NCI-H524 (cell line): ENCODE measurements at regions not wholly inside any gene's neighbourhood (a gene's known extent, or its start where the extent isn't known, plus 50 kb on each side); places are given as distances from the start of the nearest gene placed in this dataset.
A peak's percentile ranks its signal among the peaks of the same experiment; 100 is the strongest.
"Not testable (repeated sequence)": the region's sequence is repeated elsewhere in the genome, so short reads cannot be mapped to it uniquely, and the experiment has no call there.

Experiments used
- DNase-seq, 2 experiments: peaks; one replicate each; lab custom pipeline; 2025; lab: John Stamatoyannopoulos, UW

DNA sequence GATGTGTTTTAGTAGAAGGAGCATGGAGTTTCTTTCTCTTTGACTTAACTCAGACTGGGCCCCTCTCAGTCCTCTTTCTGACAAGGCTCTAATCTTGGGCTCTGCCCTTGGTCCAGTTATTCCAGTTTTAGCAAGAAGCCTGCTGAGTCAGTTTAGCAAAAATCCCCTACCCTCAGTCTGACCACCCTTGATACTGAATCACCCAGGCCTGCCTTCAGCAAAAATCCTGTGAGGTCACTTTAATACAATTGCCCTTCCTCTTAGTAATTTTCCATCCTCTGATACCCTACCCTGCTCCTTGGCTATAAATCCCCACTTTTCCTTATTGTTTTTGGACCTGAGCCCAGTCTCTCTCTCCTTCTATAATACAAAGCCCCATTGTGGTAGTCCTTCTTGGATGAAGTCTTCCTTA is 326.7 kb upstream of the NOX3 start:
- peak in 1 of 2 experiments; percentile 60 for DNase-seq

DNA sequence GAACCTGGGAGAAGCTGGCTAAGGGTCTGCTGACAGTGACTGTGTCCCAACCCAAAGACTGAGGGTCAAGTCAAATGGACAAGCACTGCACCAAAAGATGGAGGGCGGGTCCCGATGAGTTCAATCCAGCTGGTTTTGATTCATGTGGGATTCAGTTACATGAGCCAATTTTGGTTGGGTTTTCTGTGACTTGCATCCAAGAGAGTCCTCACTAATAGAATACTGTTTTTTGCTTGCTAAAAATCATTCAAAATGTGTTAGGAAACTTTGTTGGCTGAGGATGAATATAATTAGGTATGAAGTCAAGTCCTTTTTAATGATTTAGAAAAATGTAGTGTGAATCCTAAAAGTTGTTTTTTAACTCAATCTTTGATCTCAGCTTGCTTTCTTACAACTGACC is 323.8 kb upstream of the NOX3 start:
- DNase-seq = no peak

DNA sequence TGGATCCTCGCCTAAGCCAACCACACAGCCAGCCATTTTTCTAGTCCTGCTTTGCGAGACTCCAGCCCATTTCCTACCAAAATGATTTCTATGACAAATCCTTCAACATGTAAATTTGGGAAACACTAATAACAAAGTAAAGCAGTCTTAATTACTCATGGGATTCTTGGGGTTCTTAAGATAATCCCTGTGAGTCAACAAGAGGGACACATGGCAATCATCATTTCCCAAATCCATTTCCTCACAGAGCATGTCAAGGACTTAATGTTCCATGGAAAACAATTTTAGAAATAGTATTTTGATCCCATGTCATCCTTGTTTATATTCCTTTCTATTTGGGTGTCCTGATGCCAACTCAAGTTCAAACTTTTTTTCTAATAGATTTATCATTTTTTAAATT is 322.7 kb upstream of the NOX3 start:
- no peak for DNase-seq

DNA sequence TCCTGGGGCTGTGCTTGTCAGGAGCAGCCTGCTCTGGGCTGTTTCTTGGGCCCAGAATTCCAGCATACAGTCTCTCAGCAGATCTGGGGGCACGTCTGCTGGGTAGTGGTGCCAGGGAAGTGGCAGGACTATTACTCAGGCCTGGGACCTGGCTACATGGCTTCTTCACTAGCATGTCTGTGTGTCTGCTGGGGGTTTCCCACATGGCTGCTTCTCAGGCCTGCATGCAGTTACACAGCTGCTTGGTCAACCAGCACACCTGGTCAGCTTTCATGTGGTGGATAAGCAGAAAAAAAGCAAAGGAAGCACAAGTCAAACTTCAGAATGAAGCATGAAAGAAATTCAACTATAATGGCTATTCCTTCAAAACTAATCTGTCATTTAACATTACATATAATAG is 316.2 kb upstream of the NOX3 start:
- no peak for DNase-seq

DNA sequence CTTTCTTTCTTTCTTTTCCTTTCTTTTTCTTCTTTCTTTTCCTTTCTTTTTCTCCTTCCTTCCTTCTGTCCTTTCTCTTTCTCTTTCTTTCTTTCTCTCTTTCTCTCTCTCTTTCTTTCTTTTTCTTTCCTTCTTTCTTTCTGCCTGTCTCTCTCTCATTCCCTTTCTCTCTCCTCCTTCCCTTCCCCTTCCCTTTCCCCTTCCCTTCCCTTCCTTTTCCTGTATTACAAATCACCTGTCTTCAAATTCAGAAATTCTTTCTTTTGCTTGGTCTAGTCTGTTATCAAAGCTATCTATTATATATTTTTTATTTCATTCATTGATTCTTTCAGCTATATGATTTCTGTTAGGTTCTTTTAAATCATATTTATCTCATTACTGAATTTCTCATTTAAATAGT is 315.2 kb upstream of the NOX3 start:
- DNase-seq = no peak

DNA sequence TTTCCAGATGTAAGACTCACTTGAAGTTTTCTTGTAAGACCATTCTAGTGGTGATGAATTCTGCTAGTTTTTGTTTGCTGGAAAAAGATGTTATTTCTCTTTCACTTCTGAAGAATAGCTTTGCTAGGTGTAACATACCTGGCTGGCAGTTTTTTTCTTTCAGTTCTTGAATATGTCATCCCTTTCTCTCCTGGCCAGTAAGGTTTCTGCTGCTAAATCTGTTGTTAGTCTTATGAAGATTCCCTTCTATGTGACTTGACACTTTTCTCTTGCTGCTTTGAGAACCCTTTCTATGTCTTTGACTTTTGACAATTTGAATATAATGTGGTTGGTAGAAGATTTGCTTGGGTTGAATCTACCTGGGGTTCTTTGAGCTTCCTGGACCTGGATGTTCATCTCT is 314.7 kb upstream of the NOX3 start:
- DNase-seq = no peak

DNA sequence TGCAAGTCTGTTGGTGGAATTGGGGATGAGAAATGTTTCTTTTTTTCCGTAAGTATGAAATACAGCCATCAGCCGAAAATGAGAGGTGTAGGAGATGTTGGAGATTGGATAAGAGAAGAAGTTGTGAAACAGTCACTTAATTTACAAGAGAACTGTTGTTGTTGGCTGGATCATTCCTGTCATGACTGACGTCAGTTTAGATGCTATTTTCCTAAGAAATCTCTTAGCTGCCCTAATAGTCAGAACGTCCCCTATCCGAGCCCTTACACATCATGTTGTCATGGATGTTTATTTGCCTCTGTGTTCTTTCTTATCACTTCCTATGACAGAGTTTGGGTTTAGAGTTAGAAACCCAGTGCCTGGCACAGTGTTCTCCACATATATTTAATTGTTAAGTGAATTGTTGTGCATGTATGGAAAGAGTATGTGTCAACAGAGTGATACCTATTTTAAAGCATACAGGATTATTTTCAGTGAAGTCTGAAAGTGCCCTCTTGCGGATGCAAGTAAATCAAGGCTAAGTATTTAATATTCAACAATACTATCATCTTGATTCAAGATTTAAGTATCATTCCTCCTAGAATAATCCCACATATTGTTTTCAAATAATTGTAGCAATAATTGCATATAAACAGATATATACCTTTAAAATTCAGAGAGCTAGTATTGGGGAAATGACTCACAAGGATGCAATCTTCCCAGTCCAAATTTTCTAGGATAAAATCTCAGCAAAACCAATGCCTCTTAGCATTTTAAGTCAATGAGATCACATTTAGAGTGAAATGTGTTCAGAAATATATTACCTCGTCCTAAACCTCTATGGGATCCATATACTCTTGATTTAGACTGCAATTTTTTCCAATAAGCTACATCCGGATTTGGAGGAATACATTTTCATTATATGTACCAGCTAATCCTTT is 309.9 kb upstream of the NOX3 start:
- DNase-seq = no peak

DNA sequence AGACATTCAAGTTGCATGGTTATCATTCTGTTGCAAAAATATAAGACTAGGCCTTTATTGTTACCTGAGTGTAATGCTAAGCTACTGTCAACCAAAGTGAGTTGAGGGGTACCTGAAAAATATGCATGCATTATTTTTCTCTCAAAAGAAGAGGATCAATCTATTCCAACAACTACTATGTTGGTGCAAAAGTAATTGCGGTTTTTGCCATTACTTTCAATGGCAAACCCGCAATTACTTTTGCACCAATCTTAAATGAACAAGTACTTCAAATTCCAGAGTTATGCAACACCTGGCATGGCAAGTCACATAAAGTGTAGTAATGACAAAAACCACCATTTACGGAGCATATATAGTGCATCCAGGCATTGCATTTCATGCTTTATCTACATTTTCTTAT is 307.0 kb upstream of the NOX3 start:
- no peak for DNase-seq

DNA sequence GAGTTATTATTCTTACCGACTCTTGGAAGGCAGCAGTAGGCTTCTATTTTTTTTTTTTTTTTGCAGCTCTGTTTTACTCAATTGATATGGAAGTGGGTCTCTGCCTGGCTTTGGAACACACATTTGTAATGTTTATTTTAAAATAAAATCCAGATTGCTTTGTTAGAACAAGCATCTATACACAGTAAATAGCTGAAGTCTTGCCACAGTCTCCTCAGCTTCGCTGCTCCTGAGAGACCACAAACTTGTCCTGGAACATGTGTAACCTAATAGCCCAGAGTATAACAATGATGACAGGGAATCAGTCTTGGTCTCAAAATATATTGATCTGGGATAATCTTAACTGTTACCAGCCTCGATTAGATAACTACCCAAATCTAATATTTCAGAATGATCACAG is 299.8 kb upstream of the NOX3 start:
- DNase-seq = no peak

DNA sequence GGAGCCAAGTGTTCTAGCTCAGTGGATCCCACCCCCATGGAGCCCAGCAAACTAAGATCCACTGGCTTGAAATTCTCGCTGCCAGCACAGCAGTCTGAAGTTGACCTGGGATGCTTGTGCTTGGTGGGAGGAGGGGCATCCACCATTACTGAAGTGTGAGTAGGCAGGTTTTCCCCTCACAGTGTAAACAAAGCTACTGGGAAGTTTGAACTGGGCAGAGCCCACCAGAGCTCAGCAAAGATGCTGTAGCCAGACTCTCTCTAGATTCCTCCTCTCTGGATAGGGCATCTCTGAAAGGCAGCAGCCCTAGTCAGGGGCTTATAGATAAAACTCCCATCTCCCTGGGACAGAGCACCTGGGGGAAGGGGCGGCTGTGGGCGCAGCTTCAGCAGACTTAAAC is 293.1 kb upstream of the NOX3 start:
- not testable (repeated sequence) for DNase-seq

DNA sequence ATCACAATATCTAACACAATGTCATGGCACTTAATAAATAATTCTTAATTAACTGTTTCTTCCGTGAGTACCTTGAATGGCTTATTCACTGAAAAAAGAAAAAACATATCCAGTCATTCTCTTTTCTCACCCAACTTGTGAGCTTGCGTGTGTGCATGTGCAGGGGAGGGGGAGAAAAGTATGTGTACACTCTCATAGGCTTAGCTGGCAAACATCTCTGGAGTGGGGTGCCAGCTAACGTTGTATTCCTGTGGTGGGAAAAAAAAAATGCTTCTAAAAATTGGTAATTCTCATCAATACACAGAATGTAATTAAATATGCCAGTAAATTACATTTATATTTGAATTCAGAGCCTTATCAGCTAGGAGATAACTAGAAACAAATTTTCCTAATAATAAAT is 291.9 kb upstream of the NOX3 start:
- DNase-seq = no peak

DNA sequence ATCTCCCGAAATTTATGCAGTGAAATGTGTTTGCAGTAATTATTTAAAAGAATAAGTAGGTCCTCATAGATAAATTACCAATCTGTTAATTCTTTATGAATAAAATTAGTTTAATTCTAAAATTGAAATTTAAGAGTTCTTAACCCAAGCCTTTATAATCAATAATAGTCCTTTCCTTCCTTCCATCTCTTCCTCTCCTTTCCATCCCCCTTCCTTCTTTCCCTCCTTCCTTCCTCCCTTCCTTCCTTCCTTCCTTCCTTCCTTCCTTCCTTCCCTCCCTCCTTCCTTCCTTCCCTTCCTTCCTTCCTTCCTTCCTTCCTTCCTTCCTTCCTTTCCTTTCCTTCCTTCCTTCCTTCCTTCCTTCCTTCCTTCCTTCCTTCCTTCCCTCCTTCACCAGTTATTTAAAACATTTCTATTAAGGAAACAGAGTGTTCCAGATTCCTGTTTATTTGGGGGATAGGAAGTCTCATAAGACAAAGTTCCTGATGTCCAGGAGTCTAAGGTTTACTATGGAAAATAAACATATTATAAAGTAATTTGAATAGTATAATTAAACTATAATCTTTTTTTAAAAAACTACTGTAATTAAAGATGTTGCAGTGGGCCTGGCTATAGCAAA is 285.3 kb upstream of the NOX3 start:
- DNase-seq = no peak

DNA sequence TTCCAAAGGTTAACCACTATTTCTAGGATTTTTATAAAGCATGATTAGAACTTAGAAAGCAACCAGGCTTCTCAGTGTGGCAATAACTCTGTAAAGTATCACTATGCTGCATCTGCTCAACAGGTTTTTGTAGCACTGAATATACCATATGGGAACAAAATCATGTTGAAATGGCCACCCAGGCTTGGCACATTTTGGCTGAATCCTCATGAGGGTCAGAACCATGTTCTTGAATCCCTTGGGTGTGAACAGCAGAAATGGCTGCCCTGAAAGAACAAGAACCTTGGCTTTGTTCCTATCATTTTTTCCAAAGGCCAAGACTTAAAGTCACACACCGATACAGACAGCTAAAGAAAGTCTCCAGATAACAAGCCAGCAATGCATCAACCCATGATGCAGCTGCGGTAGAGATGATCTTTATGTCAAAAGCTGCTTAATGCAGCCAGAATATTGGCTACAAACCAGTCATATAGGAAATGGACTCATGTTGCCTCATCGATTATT is 283.0 kb upstream of the NOX3 start:
- DNase-seq = no peak

DNA sequence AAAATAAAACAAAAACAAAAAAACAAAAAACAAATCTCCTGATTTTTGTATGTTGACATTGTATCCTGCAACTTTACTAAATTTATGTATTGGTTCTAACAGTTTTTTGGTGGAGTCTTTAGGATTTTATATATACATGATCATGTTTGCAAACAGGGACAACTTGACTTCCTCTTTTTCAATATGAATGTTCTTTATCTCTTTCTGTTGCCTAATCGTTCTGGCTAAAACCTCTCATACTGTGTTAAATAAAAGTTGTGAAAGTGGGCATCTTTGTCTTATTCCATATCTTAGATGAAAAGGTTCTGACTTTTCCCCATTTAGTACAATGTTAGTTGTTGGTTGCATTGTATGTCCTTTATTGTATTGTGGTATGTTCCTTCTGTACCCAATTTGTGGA is 261.7 kb upstream of the NOX3 start:
- DNase-seq = no peak

DNA sequence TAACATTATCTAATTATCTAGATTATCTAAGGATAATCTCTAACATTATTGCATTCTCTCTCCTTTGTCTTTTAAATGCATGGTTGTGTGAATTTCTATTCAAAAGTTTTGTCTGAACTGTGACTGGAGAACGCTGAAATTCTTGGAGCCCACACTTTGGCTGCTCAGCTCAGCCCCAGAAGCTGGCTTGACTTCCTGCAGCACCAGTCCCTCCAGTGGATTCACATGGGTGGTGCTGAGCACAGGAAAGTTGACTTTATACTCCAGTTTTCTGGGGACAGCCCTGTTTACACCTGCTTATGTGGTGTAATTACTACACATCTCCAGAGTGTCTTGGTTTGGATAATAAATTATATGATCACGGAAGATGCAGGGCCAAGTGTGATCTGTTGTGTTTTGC is 255.1 kb upstream of the NOX3 start:
- no peak for DNase-seq

DNA sequence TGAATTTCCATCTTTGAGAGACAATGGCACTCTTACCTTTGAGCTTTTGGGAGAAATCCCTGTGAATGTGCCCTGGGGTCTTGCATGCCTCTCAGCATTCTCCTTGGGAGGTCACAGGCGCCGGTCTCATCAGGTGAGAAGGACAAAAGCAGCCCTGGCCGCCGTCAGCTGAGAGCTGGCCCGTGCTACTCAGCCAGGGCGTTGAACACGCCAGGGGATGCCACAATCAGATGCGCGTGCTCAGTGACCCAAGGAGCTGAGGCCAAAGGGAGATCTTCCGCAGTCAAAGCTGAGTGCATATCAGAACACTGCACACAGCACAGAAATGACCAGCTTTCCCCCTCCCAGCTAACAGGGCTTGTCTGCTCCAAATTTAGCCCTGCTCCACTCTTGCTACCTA is 253.6 kb upstream of the NOX3 start:
- DNase-seq = no peak

DNA sequence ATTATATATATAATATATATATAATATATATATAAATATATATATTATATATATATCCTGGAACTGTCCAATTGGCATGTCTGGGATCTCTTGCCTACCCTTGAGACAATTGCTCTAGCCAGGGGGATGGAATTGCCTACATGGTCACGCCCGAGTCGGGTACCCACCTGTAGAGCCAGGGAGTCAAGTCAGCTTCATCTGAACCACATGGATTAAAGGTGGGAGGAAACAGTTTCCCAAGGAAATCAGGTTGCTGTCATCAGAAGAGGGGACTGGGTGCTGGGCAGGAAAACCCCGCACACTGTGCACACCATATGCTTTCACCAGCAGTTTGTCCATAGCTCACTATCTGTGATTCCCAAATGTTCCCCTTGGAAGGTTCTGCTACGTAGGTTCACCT is 252.5 kb upstream of the NOX3 start:
- no peak for DNase-seq

DNA sequence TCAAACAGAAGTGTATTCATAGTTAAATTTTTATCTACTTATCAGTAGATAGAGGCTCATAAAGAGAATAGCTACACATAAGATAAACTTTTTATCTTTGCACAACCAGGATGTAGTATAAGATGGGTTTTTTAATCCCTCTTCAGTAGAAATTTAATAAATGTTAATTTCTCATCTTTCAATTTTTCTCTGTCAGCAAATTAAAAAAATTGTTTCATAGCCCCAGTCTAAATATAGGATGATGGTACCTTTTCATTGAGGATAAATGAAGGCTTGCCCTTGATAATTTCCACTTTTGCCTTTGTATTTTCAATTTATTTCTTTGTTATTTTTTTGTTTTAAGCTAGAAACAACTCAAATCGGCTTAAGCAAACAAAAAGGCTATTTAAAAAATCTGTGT is 251.2 kb upstream of the NOX3 start:
- DNase-seq = no peak

DNA sequence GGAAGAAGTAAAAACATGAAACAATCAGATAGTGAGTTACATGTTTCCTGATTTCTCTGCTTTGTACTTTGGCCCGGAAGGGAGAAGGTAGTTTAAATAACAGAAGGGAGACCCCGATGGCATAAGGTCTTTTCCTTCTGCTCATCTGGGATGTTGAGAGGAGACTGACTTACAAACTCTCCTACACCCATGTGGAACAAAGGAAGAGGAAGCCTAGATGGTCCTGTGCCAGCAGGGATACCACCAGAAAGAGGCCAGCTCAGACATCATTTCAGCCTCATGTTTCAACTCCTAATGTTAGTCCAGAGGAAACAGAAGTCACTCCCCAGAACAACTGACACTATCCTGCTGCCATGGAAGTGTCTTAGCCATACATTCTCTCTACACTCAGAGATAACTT is 250.7 kb upstream of the NOX3 start:
- no peak for DNase-seq

DNA sequence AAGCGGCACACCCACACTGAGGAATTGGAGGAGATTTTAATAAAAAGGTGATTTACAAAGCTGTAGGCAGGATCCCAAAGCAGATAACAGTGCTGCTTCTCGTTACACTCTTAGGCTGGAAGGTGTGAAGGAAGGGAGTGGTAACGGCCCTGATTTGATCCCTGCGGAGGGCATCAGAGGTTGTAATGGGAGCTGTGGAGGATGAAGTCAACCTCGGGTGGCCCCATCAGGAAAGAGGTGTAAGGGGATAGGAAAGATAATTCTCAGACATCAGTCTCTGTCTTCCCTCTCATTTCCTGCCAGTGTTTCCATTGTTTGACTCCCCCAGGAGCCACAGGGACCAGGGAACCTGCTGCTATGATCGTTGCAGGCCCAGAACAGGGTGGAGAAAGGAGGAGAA is 245.7 kb upstream of the NOX3 start:
- DNase-seq = no peak

DNA sequence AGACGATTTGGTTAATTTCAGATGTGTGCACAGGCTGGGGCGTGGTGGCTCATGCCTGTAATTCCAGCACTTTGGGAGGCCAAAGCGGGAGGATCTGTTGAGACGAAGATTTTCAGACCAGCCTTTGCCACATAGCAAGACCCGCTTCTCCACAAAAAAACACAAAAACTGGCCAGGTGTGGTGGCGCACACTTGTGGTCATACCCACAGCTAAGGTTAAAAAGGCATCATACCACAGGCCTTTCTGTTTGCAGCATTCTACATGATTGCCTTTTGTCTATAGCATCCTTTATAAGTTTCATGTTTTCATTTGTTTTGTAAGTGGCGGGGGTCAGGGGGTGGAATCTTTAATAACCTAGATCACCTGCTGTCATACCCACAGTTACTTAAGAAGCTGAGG is 239.9 kb upstream of the NOX3 start:
- no peak for DNase-seq

DNA sequence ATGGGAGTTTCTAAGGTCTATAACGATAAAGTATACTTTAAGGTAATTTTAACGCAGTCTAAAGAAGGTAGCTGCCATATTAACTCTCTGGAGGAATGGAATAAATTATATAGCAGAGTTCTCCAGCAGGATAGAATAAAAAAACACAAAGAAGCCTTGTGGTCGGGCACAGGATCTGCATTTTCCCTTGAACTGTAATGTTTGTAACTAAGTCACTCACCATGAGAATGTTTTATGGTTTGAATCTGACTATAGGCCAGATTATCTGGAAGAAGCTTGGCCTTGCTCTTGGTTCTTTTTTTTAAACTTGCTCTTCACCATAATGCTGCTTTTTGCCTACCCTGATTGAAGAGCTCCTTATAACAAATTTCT is 238.8 kb upstream of the NOX3 start:
- DNase-seq = no peak

DNA sequence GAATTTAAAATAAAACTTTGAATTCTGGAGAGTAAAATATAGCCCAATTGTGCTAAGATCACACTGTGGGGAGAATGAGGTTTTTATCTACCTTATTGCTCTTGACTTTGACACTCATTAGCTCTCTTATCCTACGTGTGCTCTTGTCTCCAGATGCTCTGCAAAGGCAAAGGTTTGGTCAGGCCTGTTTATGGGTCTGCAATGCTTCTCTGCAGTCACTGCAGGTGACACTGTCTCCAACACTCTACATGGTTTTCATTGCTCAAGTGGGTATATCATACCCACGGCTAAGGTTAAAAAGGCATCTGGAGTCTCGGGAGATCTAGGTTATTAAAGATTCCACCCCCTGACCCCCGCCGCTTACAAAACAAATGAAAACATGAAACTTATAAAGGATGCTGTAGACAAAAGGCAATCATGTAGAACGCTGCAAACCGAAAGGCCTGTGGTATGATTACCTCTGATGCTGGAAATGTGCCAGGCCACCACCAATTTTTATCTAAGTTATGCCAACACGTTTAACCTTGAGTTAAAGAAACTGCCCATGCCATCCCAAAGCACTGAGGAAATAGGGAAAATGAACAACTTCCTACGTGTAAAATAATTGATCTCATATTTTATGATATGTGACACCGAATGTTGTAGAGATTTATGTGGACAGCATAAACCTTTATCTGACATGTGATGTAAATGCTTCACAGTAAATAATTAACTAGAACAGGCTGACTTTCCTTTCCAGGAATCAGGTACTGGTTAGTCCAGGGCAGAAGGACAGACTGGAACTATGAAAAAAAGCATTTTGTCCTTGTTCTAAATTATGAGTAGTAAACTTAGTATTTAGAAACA is 238.2 kb upstream of the NOX3 start:
- DNase-seq = no peak
